ENCODE measurements at regions not wholly inside any gene's neighbourhood (a gene's known extent, or its start where the extent isn't known, plus 50 kb on each side); places are given as distances from the start of the nearest gene placed in this dataset.
A peak's percentile ranks its signal among the peaks of the same experiment; 100 is the strongest.

DNA sequence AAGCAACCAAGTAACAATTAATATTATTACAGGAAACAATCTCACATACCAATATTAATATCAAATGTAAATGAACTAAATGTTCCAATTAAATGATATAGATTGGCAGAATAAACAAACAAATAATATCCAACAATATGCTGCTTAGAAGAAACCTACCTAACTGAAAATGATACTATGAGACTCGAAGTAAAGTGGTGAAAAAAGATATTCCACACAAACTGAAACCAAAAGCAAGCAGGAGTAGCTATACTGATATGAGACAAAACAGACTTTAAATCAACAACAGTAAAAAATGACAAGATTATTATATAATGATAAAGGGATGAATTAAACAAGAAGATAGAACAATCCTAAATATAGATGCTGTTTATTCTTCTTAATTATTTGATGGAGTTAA is 140.1 kb downstream of the SPANXN4 start:
- no peak for DNase-seq

DNA sequence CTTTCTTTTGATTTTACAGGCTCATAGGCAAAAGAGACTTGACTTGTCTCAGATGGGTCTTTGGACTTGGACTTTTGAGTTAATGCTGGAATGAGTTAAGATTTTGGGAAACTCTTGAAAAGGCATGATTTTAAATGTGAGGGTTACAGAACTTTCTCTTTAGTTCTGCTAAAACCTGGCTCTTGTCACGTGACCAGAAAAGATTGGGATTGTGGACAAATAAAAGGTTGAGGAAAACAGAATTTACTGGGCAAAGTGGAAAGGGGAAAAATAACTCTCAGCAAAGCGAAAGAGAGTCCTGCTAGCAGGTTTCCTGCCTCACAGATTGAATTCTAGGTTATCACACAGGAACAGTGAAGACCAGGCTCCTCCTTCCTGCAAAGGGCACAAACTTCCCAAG is 114.0 kb downstream of the SPANXN4 start:
- DNase-seq: no peak

DNA sequence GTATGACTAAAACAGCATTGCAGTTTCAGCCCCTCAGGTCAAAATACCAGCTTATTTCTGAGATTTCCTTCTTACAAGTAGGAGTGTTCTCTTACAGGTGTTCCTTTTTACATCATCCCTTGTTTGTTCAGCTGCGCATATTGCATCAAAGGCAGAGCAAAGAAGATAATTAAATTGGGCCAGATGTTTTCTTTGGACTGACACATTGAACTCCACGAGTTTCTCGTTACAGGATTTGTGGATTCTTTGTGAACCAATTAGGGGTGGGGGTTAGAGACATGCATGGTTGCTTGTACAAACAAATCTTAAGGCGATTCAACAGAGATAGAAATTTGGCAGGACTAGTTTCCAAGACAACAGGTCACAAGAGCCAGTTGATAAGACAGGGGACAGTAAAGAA is 95.7 kb downstream of the SPANXN4 start:
- peak; percentile 84 for DNase-seq

DNA sequence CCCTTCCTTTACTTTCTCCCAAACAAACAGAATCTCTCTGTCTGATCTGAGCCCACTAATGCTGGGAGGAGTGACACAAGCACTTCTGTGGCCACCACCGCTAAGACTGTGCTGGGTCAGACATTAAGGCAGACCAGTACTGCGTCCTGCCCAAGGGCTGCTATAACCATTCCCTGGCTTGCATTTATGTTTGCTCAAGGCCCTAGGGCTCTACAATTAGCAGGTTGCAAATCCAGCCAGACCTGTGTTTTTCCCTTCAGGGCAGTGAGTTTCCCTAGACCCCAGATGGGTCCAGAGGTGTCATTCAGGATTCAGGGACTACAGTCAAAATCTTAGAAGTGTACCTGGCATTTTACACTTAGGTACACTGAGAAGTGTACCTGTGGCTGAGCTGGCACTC is 89.7 kb downstream of the SPANXN4 start:
- no peak for DNase-seq

DNA sequence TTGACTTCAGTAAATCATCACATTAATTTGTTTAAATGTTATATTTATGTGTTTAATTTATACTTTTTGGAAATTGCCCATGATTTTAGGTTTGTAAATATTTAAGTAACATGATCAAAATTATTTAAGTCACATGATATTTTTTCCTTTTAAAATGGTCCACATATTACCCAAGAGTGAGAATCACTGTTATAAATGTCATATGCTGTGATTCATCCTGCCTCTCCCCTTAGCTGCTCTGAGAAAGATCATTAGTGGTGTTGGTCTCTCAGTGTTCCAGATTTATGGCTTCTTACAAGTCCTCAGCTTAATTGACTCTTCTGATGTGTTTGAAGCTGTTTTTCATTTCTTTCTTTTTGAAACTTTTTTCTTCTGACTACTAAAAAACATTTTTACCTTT is 70.1 kb downstream of the SPANXN4 start:
- DNase-seq: no peak

DNA sequence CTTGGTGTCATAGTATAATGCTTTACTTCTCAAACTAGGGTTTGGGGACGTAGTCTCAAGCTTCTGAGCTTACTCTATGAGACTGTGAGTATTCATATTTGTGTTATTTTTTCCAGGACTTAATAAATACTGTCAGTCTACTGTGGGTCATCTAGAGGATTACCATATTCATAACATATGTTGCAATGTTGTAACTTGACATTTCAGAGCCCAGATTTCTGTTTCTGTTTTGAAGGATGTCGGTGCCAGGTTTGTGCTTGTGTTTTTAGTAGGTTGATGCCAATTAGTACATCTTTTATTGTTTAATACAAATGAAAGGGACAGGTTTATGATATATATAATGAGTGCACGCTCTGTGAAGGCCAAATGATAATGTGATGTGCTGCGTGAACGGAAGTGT is 69.6 kb downstream of the SPANXN4 start:
- no peak for DNase-seq

DNA sequence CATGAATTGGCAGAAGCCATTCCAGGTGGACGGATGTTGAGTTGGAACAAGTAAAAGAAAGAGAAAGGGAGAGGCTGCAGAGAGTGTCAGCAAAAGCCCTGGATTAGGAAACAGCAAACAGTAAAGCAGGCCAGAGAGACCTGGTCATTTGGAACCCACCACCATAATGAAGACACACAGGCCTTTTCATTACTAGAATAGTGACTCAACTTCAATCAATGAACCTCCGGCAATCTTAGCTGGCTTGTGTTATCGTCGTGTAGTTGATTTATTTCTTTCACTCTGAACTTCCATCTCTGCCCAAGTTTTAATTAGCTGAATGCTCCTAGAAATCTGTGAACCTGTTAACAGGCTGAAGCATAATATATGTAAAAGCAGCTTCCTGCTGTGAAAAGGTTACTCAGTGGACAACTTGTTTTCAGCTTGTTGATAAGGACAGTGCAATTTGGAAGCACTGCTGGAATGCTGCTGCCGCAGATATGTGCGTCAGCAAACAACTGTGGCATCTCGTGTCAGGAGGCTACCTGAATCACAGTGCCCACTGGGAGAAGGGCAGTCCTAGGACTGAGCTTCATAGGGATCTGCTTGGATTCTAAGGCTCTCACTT is 68.8 kb downstream of the SPANXN4 start:
- no peak for DNase-seq
